HEK293T (cell line): ENCODE measurements at regions not wholly inside any gene's neighbourhood (a gene's known extent, or its start where the extent isn't known, plus 50 kb on each side); places are given as distances from the start of the nearest gene placed in this dataset.
"Not testable (repeated sequence)": the region's sequence is repeated elsewhere in the genome, so short reads cannot be mapped to it uniquely, and the experiment has no call there.

ENCODE experiments used
- CTCF ChIA-PET: fragments of 350-600 bp; formaldehyde crosslinking; extraction: SDS; loops from one replicate; lab custom pipeline; 2021; ENCODE audit warnings: antibody characterized with exemption, inconsistent platforms; lab: Yijun Ruan, JAX
- POLR2A ChIA-PET: fragments of 350-600 bp; formaldehyde crosslinking; extraction: SDS; loops from one replicate; lab custom pipeline; 2020; ENCODE audit warnings: antibody characterized with exemption, inconsistent platforms; lab: Yijun Ruan, JAX
- DNase-seq: peaks from one replicate; pipeline ENCODE4 v3.0.0; 2012; ENCODE audit warnings: mixed read lengths; ENCODE audit errors: extremely low spot score
- ARNT ChIP-seq: fragments of 450-650 bp; IDR thresholded peaks from 2 replicates; pipeline ENCODE4 v1.6.1; 2017; ENCODE audit warnings: mild to moderate bottlenecking
- BHLHE40 ChIP-seq: fragments of 450-650 bp; IDR thresholded peaks from 2 replicates; pipeline ENCODE4 v1.6.1; 2016; ENCODE audit warnings: mild to moderate bottlenecking, moderate library complexity, borderline replicate concordance
- CTBP1 ChIP-seq: fragments of 450-650 bp; IDR thresholded peaks from 2 replicates; pipeline ENCODE4 v1.6.1; 2016; ENCODE audit warnings: borderline replicate concordance
- ELF4 ChIP-seq: fragments of 450-650 bp; IDR thresholded peaks from 2 replicates; pipeline ENCODE4 v1.6.1; 2017; ENCODE audit warnings: antibody characterized with exemption
- FOXA1 ChIP-seq: fragments of 450-650 bp; IDR thresholded peaks from 2 replicates; pipeline ENCODE4 v1.6.1; 2016; ENCODE audit warnings: mild to moderate bottlenecking
- FOXK2 ChIP-seq: fragments of 450-650 bp; IDR thresholded peaks from 2 replicates; pipeline ENCODE4 v1.6.1; 2016; ENCODE audit warnings: mild to moderate bottlenecking
- FOXM1 ChIP-seq: fragments of 450-650 bp; IDR thresholded peaks from 2 replicates; pipeline ENCODE4 v1.6.1; 2017; ENCODE audit warnings: mild to moderate bottlenecking, borderline replicate concordance
- HDGF ChIP-seq: fragments of 450-650 bp; IDR thresholded peaks from 2 replicates; pipeline ENCODE4 v1.6.1; 2017; ENCODE audit warnings: antibody characterized with exemption, borderline replicate concordance
- L3MBTL2 ChIP-seq: fragments of 450-650 bp; conservative IDR thresholded peaks from 2 replicates; pipeline ENCODE4 v1.6.1; 2016; ENCODE audit warnings: mild to moderate bottlenecking
- LEF1 ChIP-seq: fragments of 450-650 bp; IDR thresholded peaks from 2 replicates; pipeline ENCODE4 v1.6.1; 2017; ENCODE audit warnings: mild to moderate bottlenecking, borderline replicate concordance
- NFRKB ChIP-seq: fragments of 450-650 bp; IDR thresholded peaks from 2 replicates; pipeline ENCODE4 v1.6.1; 2016; ENCODE audit warnings: mild to moderate bottlenecking, moderate library complexity
- PKNOX1 ChIP-seq: fragments of 450-650 bp; IDR thresholded peaks from 2 replicates; pipeline ENCODE4 v1.6.1; 2016
- SP1 ChIP-seq: fragments of 450-650 bp; IDR thresholded peaks from 2 replicates; pipeline ENCODE4 v1.6.1; 2017
- SUZ12 ChIP-seq: fragments of 450-650 bp; IDR thresholded peaks from 2 replicates; pipeline ENCODE4 v1.6.1; 2016; ENCODE audit warnings: mild to moderate bottlenecking
- TARDBP ChIP-seq: fragments of 450-650 bp; IDR thresholded peaks from 2 replicates; pipeline ENCODE4 v1.6.1; 2016
- ZNF384 ChIP-seq: fragments of 450-650 bp; IDR thresholded peaks from 2 replicates; pipeline ENCODE4 v1.6.1; 2016

GRCh38 chr10:8314486-8314885 is 260.0 kb downstream of the GATA3 start:
- ChIA-PET POLR2A (no interaction called here), CTCF (interaction anchor here (0.7 kb wide), 1 partner anchor 12 kb away, joined by 3 read pairs; no protein-coding TSS in a partner anchor)
- TF ChIP-seq FOXK2 (no peak), FOXM1 (no peak), HDGF (no peak), TARDBP (no peak), BHLHE40 (no peak), CTBP1 (no peak), FOXA1 (no peak), ARNT (no peak), LEF1 (no peak), L3MBTL2 (no peak), PKNOX1 (no peak), ZNF384 (no peak), SUZ12 (no peak), NFRKB (no peak), SP1 (no peak), ELF4 (no peak)
- DNase-seq = no peak

DNA sequence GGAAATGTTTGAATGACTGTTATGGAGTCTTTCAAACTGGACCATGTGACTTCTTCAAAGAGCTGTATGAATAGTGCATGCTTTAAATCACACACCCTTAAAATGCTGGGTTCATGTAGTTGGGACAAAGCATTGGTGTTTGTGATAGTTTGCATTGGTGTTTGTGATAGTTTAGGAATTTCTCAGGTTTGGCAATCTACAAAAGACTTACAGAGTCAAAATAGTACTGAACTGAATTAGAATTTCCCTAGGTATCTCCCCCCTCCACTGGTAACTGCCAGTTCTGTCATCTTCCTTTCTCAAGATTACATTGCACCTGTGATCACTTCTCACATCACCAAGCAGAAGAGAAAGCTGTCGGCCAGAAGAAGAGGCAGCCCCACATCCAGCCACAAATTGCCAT is 261.1 kb downstream of the GATA3 start:
- no peak for TF ChIP-seq FOXK2
- TF ChIP-seq FOXA1 = no peak
- no peak for TF ChIP-seq ZNF384
- no peak for TF ChIP-seq HDGF
- no peak for TF ChIP-seq TARDBP
- no peak for TF ChIP-seq PKNOX1
- no peak for TF ChIP-seq NFRKB
- TF ChIP-seq LEF1 = no peak
- TF ChIP-seq ELF4 = no peak
- TF ChIP-seq BHLHE40 = no peak
- TF ChIP-seq L3MBTL2 = no peak
- TF ChIP-seq ARNT = no peak
- TF ChIP-seq SUZ12 = no peak
- no peak for TF ChIP-seq SP1
- TF ChIP-seq FOXM1 = no peak
- TF ChIP-seq CTBP1 = no peak
- ChIA-PET POLR2A (no interaction called here), CTCF (no interaction called here)
- no peak for DNase-seq

GRCh38 chr10:8316284-8316683 is 261.8 kb downstream of the GATA3 start:
- TF ChIP-seq L3MBTL2 = no peak
- no peak for TF ChIP-seq LEF1
- no peak for TF ChIP-seq ELF4
- no peak for TF ChIP-seq ZNF384
- TF ChIP-seq FOXA1 = no peak
- no peak for TF ChIP-seq PKNOX1
- TF ChIP-seq SUZ12 = no peak
- DNase-seq = no peak
- ChIA-PET CTCF (no interaction called here), POLR2A (no interaction called here)

DNA sequence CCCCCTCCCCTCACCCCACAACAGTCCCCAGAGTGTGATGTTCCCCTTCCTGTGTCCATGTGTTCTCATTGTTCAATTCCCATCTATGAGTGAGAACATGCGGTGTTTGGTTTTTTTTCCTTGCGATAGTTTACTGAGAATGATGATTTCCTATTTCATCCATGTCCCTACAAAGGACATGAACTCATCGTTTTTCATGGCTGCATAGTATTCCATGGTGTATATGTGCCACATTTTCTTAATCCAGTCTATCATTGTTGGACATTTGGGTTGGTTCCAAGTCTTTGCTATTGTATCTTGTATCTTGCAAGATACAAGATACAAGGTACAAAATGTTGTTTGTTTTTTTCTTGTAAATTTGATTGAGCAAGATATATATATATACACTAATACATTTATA is 263.9 kb downstream of the GATA3 start:
- DNase-seq, CTCF ChIA-PET, POLR2A ChIA-PET: not testable (repeated sequence)

DNA sequence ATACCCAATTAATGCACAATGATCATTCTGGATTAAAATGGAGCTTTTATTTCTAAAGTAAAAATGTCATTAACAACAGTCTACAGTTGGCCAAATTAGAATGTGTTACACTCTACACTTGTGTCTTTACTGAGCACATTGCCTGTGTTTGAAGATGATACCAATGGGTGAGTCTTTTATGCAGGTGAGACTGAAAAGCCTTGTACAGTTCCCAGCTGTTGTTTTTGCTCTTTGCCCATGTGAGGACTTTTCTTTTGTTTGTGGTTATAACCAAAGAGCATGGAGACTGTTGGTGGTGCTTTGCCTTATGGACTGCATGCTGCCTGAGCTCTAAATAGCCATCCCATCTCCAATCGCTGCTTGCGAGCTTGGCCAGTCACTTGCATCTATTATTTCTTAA is 264.5 kb downstream of the GATA3 start:
- CTCF ChIA-PET = no interaction called here
- POLR2A ChIA-PET = no interaction called here
- no peak for DNase-seq
- TF ChIP-seq BHLHE40 (no peak), ZNF384 (no peak), ARNT (no peak), PKNOX1 (no peak), FOXK2 (no peak), HDGF (no peak), FOXM1 (no peak), ELF4 (no peak), LEF1 (no peak), CTBP1 (no peak), SUZ12 (no peak), L3MBTL2 (no peak)

DNA sequence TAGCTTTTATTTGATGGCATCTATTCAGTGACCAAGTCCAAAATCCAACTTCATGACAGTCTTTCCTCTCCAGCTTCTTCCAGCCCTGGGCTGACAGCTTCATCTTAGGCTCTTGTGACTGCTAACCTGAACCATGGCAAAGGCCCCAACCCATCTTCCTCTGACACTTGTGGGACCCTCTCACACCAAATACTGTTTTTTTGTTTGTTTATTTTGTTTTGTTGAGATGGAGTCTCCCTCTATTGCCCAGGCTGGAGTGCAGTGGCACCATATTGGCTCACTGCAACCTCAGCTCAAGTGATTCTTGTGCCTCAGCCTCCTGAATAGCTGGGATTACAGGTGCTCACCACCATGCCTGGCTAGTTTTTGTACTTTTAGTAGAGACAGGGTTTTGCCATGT is 265.2 kb downstream of the GATA3 start:
- ChIA-PET POLR2A (no interaction called here), CTCF (no interaction called here)
- DNase-seq = no peak
- no peak for TF ChIP-seq ZNF384
- no peak for TF ChIP-seq TARDBP
- no peak for TF ChIP-seq NFRKB
- TF ChIP-seq ARNT = no peak
- TF ChIP-seq FOXK2 = no peak
- no peak for TF ChIP-seq BHLHE40
- no peak for TF ChIP-seq FOXM1
- no peak for TF ChIP-seq LEF1
- no peak for TF ChIP-seq SP1
- TF ChIP-seq HDGF = no peak
- TF ChIP-seq L3MBTL2 = no peak
- TF ChIP-seq SUZ12 = no peak
- TF ChIP-seq FOXA1 = no peak
- no peak for TF ChIP-seq CTBP1
- no peak for TF ChIP-seq ELF4
